Vagina (tissue), 2 donors: ENCODE measurements at regions not wholly inside any gene's neighbourhood (a gene's known extent, or its start where the extent isn't known, plus 50 kb on each side); places are given as distances from the start of the nearest gene placed in this dataset.

Source experiments
- DNase-seq, 2 donors: peaks; one replicate each; pipeline ENCODE4 v3.0.0-alpha.2; 2017; ENCODE audit errors: extremely low spot score in 2 of 2
- H3K27ac ChIP-seq: fragments of 200-600 bp; sonication (generic); one replicate; pipeline ENCODE4 v1.5.1; 2019
- H3K27me3 ChIP-seq: fragments of 200-600 bp; sonication (generic); one replicate; pipeline ENCODE4 v1.5.1; 2019
- H3K36me3 ChIP-seq, 2 donors: fragments of 200-600 bp; sonication (generic); one replicate each; pipeline ENCODE4 v1.5.1; 2017 to 2019
- H3K4me1 ChIP-seq: fragments of 200-600 bp; sonication (generic); one replicate; pipeline ENCODE4 v1.5.1; 2019
- H3K4me3 ChIP-seq, 2 donors: fragments of 200-600 bp; sonication (generic); 1 replicate in 1 of 2; 2 replicates in 1 of 2; pipeline ENCODE4 v1.5.1; 2016 to 2019
- H3K9me3 ChIP-seq: fragments of 200-600 bp; sonication (generic); one replicate; pipeline ENCODE4 v1.5.1; 2019
- POLR2A ChIP-seq, 2 donors: fragments of 450-650 bp; IDR thresholded peaks; one replicate each; pipeline ENCODE4 v1.6.1; 2017; ENCODE audit warnings: antibody characterized with exemption in 2 of 2, mild to moderate bottlenecking in 2 of 2, moderate library complexity in 2 of 2
- POLR2AphosphoS5 ChIP-seq, 2 donors: sonication (generic); formaldehyde crosslinking; IDR thresholded peaks; one replicate each; pipeline ENCODE4 v1.9.0; 2017; ENCODE audit warnings: antibody characterized with exemption in 2 of 2, mild to moderate bottlenecking in 2 of 2, low read depth in 1 of 2; ENCODE audit not compliant: insufficient read depth in 1 of 2
- intact Hi-C: fragments of 100-400 bp; cut with DNase I; formaldehyde crosslinking; loops from one replicate; pipeline ENCODE4 v1.15.1; 2023
- TF ChIP-seq, protein P1 (sequence below), 3 experiments: fragments of 450-650 bp in 2 of 3; fragments of 200-600 bp in 1 of 3; sonication (generic) in 1 of 3; IDR thresholded peaks; one replicate each; pipeline ENCODE4 v1.5.1; 2017 to 2019; ENCODE audit warnings: antibody characterized with exemption in 3 of 3, mild to moderate bottlenecking in 2 of 3, moderate library complexity in 2 of 3

- Histone ChIP-seq H3K36me3 (no peaks in the 10 kb centered on the region), H3K9me3 (no peaks in the 10 kb centered on the region), H3K27me3 (no peaks in the 10 kb centered on the region), H3K27ac (no peak overlapping the region), H3K4me3 (no peak overlapping the region), H3K4me1 (peaks cover 25% of the 10 kb centered on the region)
- TF ChIP-seq POLR2AphosphoS5 (IDR thresholded peaks at IDR 0.05; ENCODE audit: insufficient read depth in 1 of 2, low read depth in 1 of 2) (no peak), POLR2A (IDR thresholded peaks at IDR 0.05) (no peak)
- TF ChIP-seq, protein P1, sequence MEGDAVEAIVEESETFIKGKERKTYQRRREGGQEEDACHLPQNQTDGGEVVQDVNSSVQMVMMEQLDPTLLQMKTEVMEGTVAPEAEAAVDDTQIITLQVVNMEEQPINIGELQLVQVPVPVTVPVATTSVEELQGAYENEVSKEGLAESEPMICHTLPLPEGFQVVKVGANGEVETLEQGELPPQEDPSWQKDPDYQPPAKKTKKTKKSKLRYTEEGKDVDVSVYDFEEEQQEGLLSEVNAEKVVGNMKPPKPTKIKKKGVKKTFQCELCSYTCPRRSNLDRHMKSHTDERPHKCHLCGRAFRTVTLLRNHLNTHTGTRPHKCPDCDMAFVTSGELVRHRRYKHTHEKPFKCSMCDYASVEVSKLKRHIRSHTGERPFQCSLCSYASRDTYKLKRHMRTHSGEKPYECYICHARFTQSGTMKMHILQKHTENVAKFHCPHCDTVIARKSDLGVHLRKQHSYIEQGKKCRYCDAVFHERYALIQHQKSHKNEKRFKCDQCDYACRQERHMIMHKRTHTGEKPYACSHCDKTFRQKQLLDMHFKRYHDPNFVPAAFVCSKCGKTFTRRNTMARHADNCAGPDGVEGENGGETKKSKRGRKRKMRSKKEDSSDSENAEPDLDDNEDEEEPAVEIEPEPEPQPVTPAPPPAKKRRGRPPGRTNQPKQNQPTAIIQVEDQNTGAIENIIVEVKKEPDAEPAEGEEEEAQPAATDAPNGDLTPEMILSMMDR (IDR thresholded peaks at IDR 0.05), result no peak
- no peak for DNase-seq
- intact Hi-C loops, result no loop called here
Observed at GRCh38 chr2:43097644-43098408, 128.6 kb downstream of the ZFP36L2 start.

DNA sequence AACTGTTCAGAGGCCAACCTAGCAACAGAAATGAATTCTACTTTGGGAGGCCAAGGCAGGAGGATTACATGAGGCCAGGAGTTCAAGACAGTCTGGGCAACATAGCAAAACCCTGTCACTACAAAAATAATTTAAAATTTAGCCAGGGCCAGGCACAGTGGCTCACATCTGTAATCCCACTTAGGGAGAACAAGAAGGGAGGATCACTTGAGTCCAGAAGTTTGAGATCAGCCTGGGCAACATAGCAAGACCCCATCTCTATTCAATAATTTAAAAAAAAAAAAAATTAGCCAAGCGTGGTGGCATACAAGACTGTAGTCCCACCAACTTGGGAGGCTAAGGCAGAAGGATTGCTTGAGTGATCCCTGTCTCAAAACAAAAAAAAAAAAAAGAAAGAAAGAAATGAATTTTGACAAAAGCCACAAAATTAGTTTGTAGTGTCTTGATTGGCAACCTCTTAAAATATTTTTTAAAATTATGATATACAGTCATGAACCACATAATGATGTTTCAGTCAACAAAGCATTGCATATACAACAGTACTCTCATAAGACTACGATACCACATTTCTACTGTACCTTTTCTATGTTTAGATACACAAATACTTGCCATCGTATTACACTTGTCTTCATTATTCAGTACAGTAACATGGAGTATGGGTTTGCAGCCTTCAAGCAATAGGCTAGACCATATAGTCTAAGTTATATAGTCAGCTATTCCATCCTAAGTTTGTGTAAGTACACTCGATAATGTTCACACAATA, 130.7 kb downstream of the ZFP36L2 start:
- Histone ChIP-seq H3K4me1 (peaks cover 7% of the 10 kb centered on the region), H3K9me3 (peaks cover 4% of the 10 kb centered on the region), H3K36me3 (no peaks in the 10 kb centered on the region), H3K27ac (no peak overlapping the region), H3K27me3 (no peaks in the 10 kb centered on the region), H3K4me3 (no peak overlapping the region)
- intact Hi-C loops, result no loop called here
- TF ChIP-seq POLR2A (IDR thresholded peaks at IDR 0.05) (no peak), POLR2AphosphoS5 (IDR thresholded peaks at IDR 0.05; ENCODE audit: insufficient read depth in 1 of 2, low read depth in 1 of 2) (no peak)
- TF ChIP-seq, protein P1 (IDR thresholded peaks at IDR 0.05), result no peak
- no peak for DNase-seq

DNA sequence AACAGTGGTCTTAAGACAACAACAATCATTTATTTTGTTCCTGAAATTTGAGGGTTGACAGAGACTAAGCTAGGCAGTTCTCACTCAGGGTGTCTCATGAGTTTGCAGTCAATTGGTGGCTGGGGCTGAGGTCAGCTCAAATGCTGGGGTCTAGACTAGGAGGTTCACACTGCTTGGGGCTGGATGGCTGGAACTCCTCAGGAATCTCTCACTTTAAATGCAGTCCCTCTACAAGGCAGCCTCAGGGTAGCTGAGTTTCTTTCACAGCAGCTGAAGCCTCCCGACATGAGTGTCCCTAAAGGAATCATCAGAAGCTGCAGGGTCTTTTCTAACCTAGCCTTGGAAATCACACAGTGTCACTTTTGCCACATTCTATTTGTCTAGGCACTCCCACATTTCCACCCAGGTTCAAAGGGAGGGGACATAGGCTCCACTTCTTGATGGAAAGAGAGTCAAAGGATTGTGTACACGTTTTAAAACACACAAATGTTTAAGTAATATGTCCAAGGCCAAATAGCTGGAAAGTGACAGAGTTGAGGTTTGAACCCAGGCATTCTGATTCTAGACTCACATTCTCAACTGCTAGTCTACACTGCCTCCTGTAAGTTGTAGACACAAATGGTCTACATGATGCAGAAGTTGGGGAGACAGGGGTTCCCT, 133.8 kb downstream of the ZFP36L2 start:
- Histone ChIP-seq H3K9me3 (peaks cover 4% of the 10 kb centered on the region), H3K4me3 (no peak overlapping the region), H3K27ac (no peak overlapping the region), H3K4me1 (peaks cover 9% of the 10 kb centered on the region), H3K36me3 (no peaks in the 10 kb centered on the region), H3K27me3 (no peaks in the 10 kb centered on the region)
- DNase-seq, result no peak
- intact Hi-C loops, result no loop called here
- TF ChIP-seq, protein P1 (IDR thresholded peaks at IDR 0.05), result no peak
- no peak for TF ChIP-seq POLR2A (IDR thresholded peaks at IDR 0.05)

GRCh38 chr2:43090317-43090716, 136.1 kb downstream of the ZFP36L2 start:
- H3K4me1 ChIP-seq, result peaks cover 31% of the 10 kb centered on the region
- H3K36me3 ChIP-seq, result no peaks in the 10 kb centered on the region
- no peaks in the 10 kb centered on the region for H3K27me3 ChIP-seq
- intact Hi-C loops, result no loop called here
- no peak for DNase-seq
- peaks cover 4% of the 10 kb centered on the region for H3K9me3 ChIP-seq
- H3K4me3 ChIP-seq, result no peak overlapping the region
- TF ChIP-seq, protein P1 (IDR thresholded peaks at IDR 0.05), result no peak
- no peak for TF ChIP-seq POLR2A (IDR thresholded peaks at IDR 0.05)
- no peak overlapping the region for H3K27ac ChIP-seq
